HG03558 (cell line): ENCODE measurements at regions not wholly inside any gene's neighbourhood (a gene's known extent, or its start where the extent isn't known, plus 50 kb on each side); places are given as distances from the start of the nearest gene placed in this dataset.
A peak's percentile ranks its signal among the peaks of the same experiment; 100 is the strongest.
"Not testable (repeated sequence)": the region's sequence is repeated elsewhere in the genome, so short reads cannot be mapped to it uniquely, and the experiment has no call there.

Source experiments
- ATAC-seq: cut with Tn5 transposase; IDR thresholded peaks from one replicate; pipeline ENCODE4 v1.9.1; 2021; ENCODE audit warnings: moderate number of reproducible peaks; ENCODE audit not compliant: unreplicated experiment; ENCODE audit errors: extremely low read depth

GRCh38 chr6:134394208-134394607 lies 76.3 kb upstream of the SGK1 start:
- ATAC-seq: no peak

GRCh38 chr6:134391205-134391604 lies 73.3 kb upstream of the SGK1 start:
- ATAC-seq: no peak

GRCh38 chr6:134389658-134390057 lies 71.7 kb upstream of the SGK1 start:
- ATAC-seq: no peak

DNA sequence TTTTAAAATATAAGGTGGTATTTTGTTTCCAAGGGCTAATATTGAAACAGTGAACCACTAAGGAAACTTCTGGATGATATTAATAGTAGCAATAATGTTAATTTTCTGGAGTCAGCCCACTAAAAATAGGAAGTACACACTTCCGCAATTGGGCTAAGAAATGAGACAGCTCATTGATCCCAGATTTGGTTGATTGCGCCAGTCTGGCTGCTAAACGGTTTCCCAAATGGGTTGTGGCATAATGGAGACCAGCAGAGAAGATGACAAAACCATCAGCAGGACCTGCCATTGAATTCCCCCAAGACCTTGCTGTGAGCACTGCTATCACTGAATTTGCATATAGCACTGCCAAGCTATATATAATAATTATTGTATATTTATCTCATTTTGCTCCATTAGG lies 71.2 kb upstream of the SGK1 start:
- no peak for ATAC-seq

DNA sequence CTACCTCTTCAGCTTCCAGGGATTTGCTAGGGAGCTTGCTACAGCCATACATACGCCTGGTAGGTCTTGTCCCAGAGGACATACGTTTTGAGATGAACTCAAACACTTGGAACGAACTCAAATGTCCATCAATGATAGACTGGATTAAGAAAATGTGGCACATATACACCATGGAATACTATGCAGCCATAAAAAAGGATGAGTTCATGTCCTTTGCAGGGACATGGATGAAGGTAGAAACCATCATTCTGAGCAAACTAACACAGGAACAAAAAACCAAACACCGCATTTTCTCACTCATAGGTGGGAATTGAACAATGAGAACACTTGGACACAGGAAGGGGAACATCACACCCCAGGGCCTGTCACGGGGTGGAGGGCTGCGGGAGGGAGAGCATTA lies 68.6 kb upstream of the SGK1 start:
- not testable (repeated sequence) for ATAC-seq

GRCh38 chr6:134381959-134382358 lies 64.0 kb upstream of the SGK1 start:
- no peak for ATAC-seq

GRCh38 chr6:134379599-134379998 lies 61.7 kb upstream of the SGK1 start:
- no peak for ATAC-seq

GRCh38 chr6:134379076-134379475 lies 61.2 kb upstream of the SGK1 start:
- ATAC-seq: peak; percentile 81

DNA sequence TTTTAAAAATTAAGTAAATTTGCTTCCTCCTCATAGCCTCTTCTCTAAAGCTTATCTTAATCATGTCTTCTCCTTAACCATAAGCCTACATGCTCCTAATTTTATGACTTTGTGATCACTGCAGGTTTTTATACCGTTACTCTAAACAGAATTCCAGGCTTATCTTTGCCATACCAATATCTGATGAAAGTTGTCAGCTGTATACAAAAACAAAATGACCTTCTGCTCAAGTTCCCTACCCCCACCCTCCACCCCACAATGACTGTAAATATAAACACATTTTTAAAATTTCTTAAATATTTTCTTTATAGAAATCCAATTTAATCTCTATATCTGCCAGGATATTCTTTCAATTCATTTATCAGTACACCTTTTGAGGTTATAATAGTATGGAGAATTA lies 60.5 kb upstream of the SGK1 start:
- ATAC-seq: no peak

- no peak for ATAC-seq
Observed at GRCh38 chr6:134376785-134377184, 58.9 kb upstream of the SGK1 start.

- no peak for ATAC-seq
Observed at GRCh38 chr6:134375220-134375580, 57.3 kb upstream of the SGK1 start.

DNA sequence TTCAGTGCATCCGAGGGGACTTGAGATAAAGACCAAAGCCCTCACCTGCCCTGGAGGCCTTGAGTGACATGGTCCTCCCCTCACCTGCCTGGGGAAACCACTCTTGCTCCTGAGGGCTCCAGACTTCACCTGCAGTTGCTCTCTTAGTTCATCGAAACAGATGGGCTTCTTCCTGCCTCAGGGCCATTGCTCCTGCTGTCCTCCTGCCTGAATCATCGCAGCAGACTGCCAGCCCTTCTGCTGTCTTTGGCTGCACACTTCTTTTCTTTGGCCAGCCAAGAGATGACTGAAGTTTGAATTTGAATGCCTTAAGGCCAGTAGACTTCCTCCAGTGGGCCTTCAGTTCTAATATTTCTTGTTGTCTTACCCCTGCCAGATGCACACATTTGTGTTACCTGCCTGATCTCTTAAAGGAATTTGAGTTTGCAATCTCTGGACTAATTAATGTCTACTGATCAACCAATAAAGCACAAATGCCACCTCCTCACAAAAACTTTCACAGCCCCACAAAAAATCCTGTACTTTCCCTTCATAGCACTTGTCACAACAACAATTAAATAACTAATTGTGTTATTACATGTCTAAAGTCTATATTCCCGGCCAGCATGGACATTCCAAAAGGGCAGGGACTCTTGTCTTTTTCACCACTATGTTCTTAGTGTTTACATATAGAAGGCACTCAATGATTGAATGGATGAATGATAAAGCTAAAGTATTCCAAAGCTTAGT lies 56.7 kb upstream of the SGK1 start:
- no peak for ATAC-seq

DNA sequence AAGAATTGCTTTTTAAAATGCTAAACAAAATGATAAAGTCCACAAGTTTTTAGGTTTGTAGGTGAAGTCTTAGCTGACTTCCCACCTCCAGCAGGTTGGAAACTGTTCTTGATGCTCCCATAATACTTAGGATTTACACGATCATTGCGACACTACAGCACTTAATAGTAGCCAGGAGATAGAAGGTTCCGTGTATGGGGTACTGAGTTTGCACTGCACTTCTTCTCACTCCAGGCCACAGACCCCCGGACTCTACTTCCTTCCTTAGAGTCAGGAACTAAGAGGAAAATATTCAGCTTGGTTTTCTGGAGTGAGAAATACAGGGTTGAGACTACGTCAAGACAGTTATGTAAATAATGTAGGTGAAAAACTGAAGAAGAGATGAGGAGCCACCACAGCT lies 56.1 kb upstream of the SGK1 start:
- no peak for ATAC-seq

- peak; percentile 89 for ATAC-seq
Observed at GRCh38 chr6:134373282-134373922, 55.5 kb upstream of the SGK1 start.

DNA sequence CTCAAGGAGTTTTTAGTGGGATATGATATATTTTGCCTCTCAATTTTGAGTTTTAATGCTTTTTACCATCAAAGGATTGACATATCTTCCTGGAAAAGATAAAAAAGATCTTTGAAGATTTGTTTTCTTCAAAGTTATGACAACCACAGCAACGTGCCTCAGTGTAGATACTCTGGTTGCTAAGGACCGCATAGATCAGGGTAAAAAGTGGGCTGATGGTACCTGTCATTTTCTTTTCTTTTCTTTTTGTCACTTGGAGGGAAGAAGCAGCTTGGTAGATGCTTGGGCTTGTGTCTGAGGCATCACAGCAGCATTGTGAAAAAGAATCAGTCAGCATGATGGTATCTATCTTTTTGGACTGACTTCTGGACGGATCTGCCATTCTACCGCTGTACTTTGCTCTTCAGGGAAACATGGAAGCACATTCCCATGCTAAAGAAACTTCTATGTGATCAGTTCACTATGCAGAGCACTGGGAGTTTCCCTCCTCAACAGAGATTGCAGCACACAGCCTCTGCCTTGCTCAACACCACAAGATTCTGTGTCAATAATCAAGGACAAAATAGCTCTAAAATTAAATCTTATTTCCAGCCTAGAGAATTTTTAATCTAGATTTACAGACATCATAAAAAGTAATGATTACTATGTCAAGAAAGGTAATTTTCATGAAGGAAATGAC lies 54.8 kb upstream of the SGK1 start:
- no peak for ATAC-seq

GRCh38 chr6:134368670-134369069 lies 50.8 kb upstream of the SGK1 start:
- no peak for ATAC-seq
